ENCODE measurements at regions not wholly inside any gene's neighbourhood (a gene's known extent, or its start where the extent isn't known, plus 50 kb on each side); places are given as distances from the start of the nearest gene placed in this dataset.

GRCh38 chr3:71849681-71850080 lies 64.7 kb upstream of the PROK2 start:
- no peaks in the 10 kb centered on the region for H3K4me1 ChIP-seq (ENCODE audit: insufficient read depth, low read length)
- H3K9ac ChIP-seq (ENCODE audit: low read length), result no peak overlapping the region
- H3K27ac ChIP-seq (ENCODE audit: low read depth, low read length), result no peak overlapping the region
- H3K36me3 ChIP-seq (ENCODE audit: insufficient read depth, low read length), result no peaks in the 10 kb centered on the region
- H3K4me3 ChIP-seq (ENCODE audit: low read depth in 1 of 2, low read length in 2 of 2), result no peak overlapping the region
- H3K9me3 ChIP-seq (ENCODE audit: low read length), result no peaks in the 10 kb centered on the region
- no peaks in the 10 kb centered on the region for H3K27me3 ChIP-seq (ENCODE audit: control insufficient read depth in 1 of 2, insufficient read depth in 2 of 2, low read length in 2 of 2)

DNA sequence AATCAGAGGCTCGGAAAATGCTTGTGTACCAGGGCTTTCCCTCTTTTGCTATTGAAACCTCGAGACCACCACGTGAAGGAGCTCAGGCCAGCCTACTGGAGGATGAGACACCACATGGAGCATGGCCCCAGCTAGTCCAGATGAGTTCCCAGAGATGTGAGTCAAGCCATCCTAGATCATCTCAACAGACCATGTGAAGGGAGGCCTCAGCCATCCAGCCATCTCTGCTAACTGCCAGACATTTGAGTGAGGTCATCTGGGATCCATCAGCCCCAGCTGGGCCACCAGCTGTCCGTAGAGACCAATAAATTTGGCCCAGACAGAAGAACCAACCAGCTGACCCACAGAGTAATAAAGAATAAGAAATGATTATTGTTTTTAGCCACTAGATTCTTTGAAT lies 62.8 kb upstream of the PROK2 start:
- no peaks in the 10 kb centered on the region for H3K4me1 ChIP-seq (ENCODE audit: insufficient read depth, low read length)
- no peaks in the 10 kb centered on the region for H3K9me3 ChIP-seq (ENCODE audit: low read length)
- no peak overlapping the region for H3K4me3 ChIP-seq (ENCODE audit: low read depth in 1 of 2, low read length in 2 of 2)
- H3K27ac ChIP-seq (ENCODE audit: low read depth, low read length), result no peak overlapping the region
- H3K9ac ChIP-seq (ENCODE audit: low read length), result no peak overlapping the region
- no peaks in the 10 kb centered on the region for H3K27me3 ChIP-seq (ENCODE audit: control insufficient read depth in 1 of 2, insufficient read depth in 2 of 2, low read length in 2 of 2)
- H3K36me3 ChIP-seq (ENCODE audit: insufficient read depth, low read length), result no peaks in the 10 kb centered on the region

DNA sequence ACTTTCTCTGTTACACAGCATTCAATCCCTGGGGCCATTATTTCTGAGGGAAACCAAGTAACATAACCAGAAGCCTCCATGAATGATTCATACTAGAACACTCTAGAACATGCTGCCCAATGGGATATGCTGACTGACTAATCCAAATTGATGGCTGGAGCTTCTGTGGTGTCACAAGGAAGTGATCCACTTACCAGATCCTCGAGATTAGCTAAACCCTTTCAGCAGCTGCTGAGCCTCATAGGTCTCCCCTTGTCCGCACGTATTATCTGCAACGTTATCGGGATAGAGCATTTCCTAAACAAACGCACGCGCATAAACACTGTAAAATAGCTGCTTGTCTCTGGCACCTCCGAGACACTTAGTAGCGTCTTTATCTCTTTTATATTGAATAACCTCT lies 61.2 kb upstream of the PROK2 start:
- Histone ChIP-seq H3K27ac (ENCODE audit: low read depth, low read length) (no peak overlapping the region), H3K4me1 (ENCODE audit: insufficient read depth, low read length) (no peaks in the 10 kb centered on the region), H3K36me3 (ENCODE audit: insufficient read depth, low read length) (no peaks in the 10 kb centered on the region), H3K9me3 (ENCODE audit: low read length) (no peaks in the 10 kb centered on the region), H3K4me3 (ENCODE audit: low read depth in 1 of 2, low read length in 2 of 2) (no peak overlapping the region), H3K9ac (ENCODE audit: low read length) (no peak overlapping the region), H3K27me3 (ENCODE audit: control insufficient read depth in 1 of 2, insufficient read depth in 2 of 2, low read length in 2 of 2) (no peaks in the 10 kb centered on the region)

GRCh38 chr3:71843071-71843470 lies 58.1 kb upstream of the PROK2 start:
- Histone ChIP-seq H3K27me3 (ENCODE audit: control insufficient read depth in 1 of 2, insufficient read depth in 2 of 2, low read length in 2 of 2) (no peaks in the 10 kb centered on the region), H3K4me3 (ENCODE audit: low read depth in 1 of 2, low read length in 2 of 2) (no peak overlapping the region), H3K36me3 (ENCODE audit: insufficient read depth, low read length) (no peaks in the 10 kb centered on the region), H3K9me3 (ENCODE audit: low read length) (no peaks in the 10 kb centered on the region), H3K27ac (ENCODE audit: low read depth, low read length) (no peak overlapping the region), H3K9ac (ENCODE audit: low read length) (no peak overlapping the region), H3K4me1 (ENCODE audit: insufficient read depth, low read length) (no peaks in the 10 kb centered on the region)

GRCh38 chr3:71838406-71838805 lies 53.5 kb upstream of the PROK2 start:
- Histone ChIP-seq H3K9ac (ENCODE audit: low read length) (no peak overlapping the region), H3K9me3 (ENCODE audit: low read length) (no peaks in the 10 kb centered on the region), H3K27ac (ENCODE audit: low read depth, low read length) (no peak overlapping the region), H3K4me1 (ENCODE audit: insufficient read depth, low read length) (no peaks in the 10 kb centered on the region), H3K4me3 (ENCODE audit: low read depth in 1 of 2, low read length in 2 of 2) (no peak overlapping the region), H3K27me3 (ENCODE audit: control insufficient read depth in 1 of 2, insufficient read depth in 2 of 2, low read length in 2 of 2) (no peaks in the 10 kb centered on the region), H3K36me3 (ENCODE audit: insufficient read depth, low read length) (no peaks in the 10 kb centered on the region)

Data from muscle layer of colon (tissue), 2 donors.